ENCODE measurements at regions not wholly inside any gene's neighbourhood (a gene's known extent, or its start where the extent isn't known, plus 50 kb on each side); places are given as distances from the start of the nearest gene placed in this dataset.

- Mint-ChIP-seq H3K4me3 (no peak overlapping the region), H3K27ac (no peak overlapping the region), H3K36me3 (ENCODE audit: low read depth) (no peaks in the 10 kb centered on the region), H3K9me3 (peaks cover 6% of the 10 kb centered on the region), H3K4me1 (peaks cover 18% of the 10 kb centered on the region), H3K27me3 (ENCODE audit: low read depth) (no peaks in the 10 kb centered on the region)
- no peak for TF ChIP-seq CTCF (IDR thresholded peaks at IDR 0.05; ENCODE audit: unreplicated experiment in 3 of 3)
Measured at GRCh38 chr12:94059394-94060368, 88.7 kb upstream of the PLXNC1 start.

GRCh38 chr12:94062194-94062593, 86.2 kb upstream of the PLXNC1 start:
- Mint-ChIP-seq H3K36me3 (ENCODE audit: low read depth) (no peaks in the 10 kb centered on the region), H3K4me3 (no peak overlapping the region), H3K27ac (no peak overlapping the region), H3K27me3 (ENCODE audit: low read depth) (no peaks in the 10 kb centered on the region), H3K9me3 (peaks cover 14% of the 10 kb centered on the region), H3K4me1 (peaks cover 7% of the 10 kb centered on the region)
- no peak for TF ChIP-seq CTCF (IDR thresholded peaks at IDR 0.05; ENCODE audit: unreplicated experiment in 3 of 3)

GRCh38 chr12:94062796-94063635, 85.4 kb upstream of the PLXNC1 start:
- H3K4me3 Mint-ChIP-seq = no peak overlapping the region
- H3K27ac Mint-ChIP-seq = no peak overlapping the region
- peaks cover 20% of the 10 kb centered on the region for H3K9me3 Mint-ChIP-seq
- H3K4me1 Mint-ChIP-seq = no peaks in the 10 kb centered on the region
- TF ChIP-seq CTCF (IDR thresholded peaks at IDR 0.05; ENCODE audit: unreplicated experiment in 3 of 3) = no peak
- no peaks in the 10 kb centered on the region for H3K36me3 Mint-ChIP-seq (ENCODE audit: low read depth)
- H3K27me3 Mint-ChIP-seq (ENCODE audit: low read depth) = no peaks in the 10 kb centered on the region

- H3K9me3 Mint-ChIP-seq = peaks cover 22% of the 10 kb centered on the region
Measured at GRCh38 chr12:94070520-94070919, 77.9 kb upstream of the PLXNC1 start.

GRCh38 chr12:94071258-94071657, 77.1 kb upstream of the PLXNC1 start:
- H3K27ac Mint-ChIP-seq = no peak overlapping the region
- H3K9me3 Mint-ChIP-seq = peaks cover 22% of the 10 kb centered on the region
- no peak overlapping the region for H3K4me3 Mint-ChIP-seq
- peaks cover 9% of the 10 kb centered on the region for H3K27me3 Mint-ChIP-seq (ENCODE audit: low read depth)
- peaks cover 13% of the 10 kb centered on the region for H3K4me1 Mint-ChIP-seq
- TF ChIP-seq CTCF (IDR thresholded peaks at IDR 0.05; ENCODE audit: unreplicated experiment in 3 of 3) = no peak
- H3K36me3 Mint-ChIP-seq (ENCODE audit: low read depth) = no peaks in the 10 kb centered on the region

More at GRCh38 chr12:94070520-94070919, 77.9 kb upstream of the PLXNC1 start:
- Mint-ChIP-seq H3K4me3 (no peak overlapping the region), H3K27ac (no peak overlapping the region), H3K27me3 (ENCODE audit: low read depth) (peaks cover 5% of the 10 kb centered on the region), H3K4me1 (peaks cover 13% of the 10 kb centered on the region), H3K36me3 (ENCODE audit: low read depth) (no peaks in the 10 kb centered on the region)
- no peak for TF ChIP-seq CTCF (IDR thresholded peaks at IDR 0.05; ENCODE audit: unreplicated experiment in 3 of 3)
